ENCODE measurements at regions not wholly inside any gene's neighbourhood (a gene's known extent, or its start where the extent isn't known, plus 50 kb on each side); places are given as distances from the start of the nearest gene placed in this dataset.

DNA sequence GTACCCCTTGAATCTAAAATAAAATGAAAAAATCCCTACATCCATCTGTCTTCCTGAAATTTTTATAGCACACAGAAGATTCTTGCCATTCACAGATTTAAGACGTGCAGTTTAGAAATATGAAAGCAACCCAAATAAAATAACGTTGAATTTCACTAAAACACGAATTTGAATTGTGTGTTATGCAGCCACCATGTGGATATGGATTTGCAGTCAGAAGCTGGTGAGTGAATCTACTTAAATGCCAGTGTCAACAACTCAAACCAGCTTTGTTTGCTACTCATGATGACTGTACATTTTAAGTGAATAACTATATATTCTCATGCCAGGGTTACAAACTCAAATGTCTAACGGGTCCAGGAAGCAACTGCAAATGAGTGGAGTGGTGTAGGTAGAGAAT lies 173.0 kb upstream of the HAND2 start:
- Histone ChIP-seq H3K9me3 (no peaks in the 10 kb centered on the region), H3K4me3 (no peak overlapping the region), H3K27me3 (no peaks in the 10 kb centered on the region), H3K36me3 (no peaks in the 10 kb centered on the region)
- peak; percentile 2 for DNase-seq

DNA sequence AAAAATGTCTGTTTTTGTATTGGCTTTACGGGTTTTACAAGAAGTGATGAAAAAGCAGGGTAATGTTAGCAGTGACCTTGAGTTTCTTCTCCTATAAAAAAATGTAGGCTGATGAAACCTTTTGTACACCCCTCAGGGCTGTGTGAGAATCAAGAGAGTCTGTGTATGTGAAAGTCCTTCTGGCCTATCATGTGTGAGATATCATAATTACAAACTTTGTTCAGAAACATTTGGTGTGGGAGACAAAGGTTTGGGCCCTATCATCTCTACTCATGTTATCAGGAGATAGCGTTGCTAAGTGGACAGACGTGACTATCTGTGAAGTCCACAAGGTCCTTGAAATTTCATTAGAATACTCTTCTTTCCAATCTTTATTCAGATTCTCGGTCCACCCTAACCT lies 170.6 kb upstream of the HAND2 start:
- Histone ChIP-seq H3K36me3 (no peaks in the 10 kb centered on the region), H3K4me3 (no peak overlapping the region), H3K9me3 (no peaks in the 10 kb centered on the region), H3K27me3 (no peaks in the 10 kb centered on the region)
- DNase-seq: no peak

DNA sequence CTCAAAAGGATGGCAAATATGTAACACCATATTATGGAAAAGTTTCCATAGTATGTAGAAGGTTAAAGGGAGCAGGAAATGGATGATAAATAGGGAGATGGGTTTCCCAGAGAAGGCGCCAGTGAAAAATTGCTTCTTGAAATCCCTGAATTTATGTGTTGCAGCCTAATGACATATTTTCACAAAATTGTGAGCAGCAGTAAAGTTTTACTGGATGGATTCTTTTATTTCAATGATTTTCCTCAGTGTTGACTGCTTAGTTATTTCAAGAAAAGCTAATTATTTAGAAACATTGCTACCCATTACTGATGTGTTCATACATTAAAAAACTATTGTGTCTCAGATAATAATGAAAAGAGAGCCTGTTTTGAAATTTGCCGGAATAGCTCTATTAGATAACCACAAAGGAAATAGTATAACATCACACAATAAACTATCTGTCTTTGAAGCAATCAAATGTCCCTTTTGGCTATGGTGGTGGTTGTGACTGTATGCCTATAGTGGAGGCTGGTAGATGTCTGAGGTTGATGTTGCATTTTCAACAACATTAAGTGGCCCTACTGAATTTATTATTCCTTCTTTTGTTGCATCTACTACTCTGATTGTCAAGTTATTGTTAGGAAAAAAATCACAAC lies 169.9 kb upstream of the HAND2 start:
- no peaks in the 10 kb centered on the region for H3K36me3 ChIP-seq
- no peak overlapping the region for H3K4me3 ChIP-seq
- no peak for DNase-seq
- H3K27me3 ChIP-seq: no peaks in the 10 kb centered on the region
- no peaks in the 10 kb centered on the region for H3K9me3 ChIP-seq

DNA sequence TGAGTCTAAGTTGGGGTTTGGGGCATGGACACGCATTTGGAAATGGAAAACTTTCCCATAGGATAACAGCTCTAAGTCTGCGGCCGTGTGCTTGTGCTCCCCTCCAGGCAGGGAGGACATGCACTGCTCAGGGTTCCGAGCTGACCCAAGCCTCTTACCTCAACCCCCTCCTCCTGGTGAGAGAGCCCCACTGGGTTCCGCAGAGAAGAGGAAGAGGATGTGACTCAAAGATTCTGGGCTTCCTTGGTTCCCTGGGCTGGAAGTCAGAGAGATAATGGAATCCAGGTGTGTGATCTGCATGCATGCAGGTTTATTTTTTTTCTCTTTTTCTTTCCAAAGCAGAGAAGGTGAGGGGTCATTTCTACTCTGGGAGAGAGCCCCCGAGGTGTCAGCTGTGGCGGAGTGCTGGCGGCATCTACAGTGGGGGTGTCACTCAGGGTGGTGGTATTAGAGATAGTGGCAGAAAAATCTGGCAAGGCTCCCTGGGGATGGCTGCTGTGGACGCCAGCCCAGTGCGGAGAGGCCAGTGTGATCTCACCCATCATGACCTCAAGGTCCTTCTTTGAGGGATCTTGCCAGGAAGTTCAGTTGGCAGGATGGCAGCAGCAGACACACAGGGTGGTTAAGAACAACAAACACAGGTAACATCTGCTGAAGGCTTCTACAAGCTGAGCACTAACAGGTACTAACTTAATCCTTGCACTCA lies 168.7 kb upstream of the HAND2 start:
- H3K9me3 ChIP-seq: no peaks in the 10 kb centered on the region
- H3K4me3 ChIP-seq: no peak overlapping the region
- peak; percentile 55 for DNase-seq
- H3K36me3 ChIP-seq: no peaks in the 10 kb centered on the region
- no peaks in the 10 kb centered on the region for H3K27me3 ChIP-seq

DNA sequence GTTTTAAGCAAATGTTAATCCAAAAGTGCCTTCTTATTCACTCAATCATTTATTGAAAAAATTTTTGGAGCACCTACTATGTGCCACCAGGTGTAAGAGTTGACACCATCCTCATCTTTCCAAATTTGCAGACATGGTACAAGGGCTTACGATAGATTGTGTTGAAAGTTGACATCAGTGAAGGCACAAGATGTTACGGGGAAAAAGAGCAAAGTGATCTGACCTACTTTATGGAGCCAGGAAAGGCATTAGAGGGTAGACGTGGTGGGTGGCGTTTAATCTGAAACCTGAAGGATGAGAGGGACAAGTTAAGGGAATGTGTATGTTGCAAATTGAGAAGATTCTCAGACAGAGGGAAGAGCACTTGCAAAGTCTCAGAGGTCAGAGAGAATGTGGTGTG lies 167.8 kb upstream of the HAND2 start:
- no peaks in the 10 kb centered on the region for H3K27me3 ChIP-seq
- no peaks in the 10 kb centered on the region for H3K36me3 ChIP-seq
- DNase-seq: no peak

DNA sequence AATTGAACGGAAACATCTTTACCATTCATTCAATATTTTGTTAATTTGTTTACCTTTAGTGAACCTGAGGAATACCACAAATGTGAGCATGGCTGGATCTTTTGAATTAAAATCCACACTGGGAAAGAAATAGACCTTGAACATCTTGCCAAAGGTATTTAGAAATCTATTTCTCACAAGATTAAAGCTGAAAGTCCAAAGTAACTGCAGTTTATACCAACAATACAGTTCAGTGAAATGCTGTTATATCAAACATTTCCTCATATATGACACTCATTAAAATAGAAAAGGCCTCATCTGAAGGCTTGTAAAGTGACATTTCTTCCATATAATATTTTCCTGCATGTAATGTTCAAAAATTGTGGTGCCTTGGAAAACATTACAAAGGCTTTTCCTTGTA lies 166.5 kb upstream of the HAND2 start:
- DNase-seq: no peak
- Histone ChIP-seq H3K36me3 (no peaks in the 10 kb centered on the region), H3K27me3 (no peaks in the 10 kb centered on the region), H3K9me3 (no peaks in the 10 kb centered on the region), H3K4me3 (no peak overlapping the region)

More for the DNA sequence above, 167.8 kb upstream of the HAND2 start:
- H3K4me3 ChIP-seq: no peak overlapping the region
- no peaks in the 10 kb centered on the region for H3K9me3 ChIP-seq

DNA sequence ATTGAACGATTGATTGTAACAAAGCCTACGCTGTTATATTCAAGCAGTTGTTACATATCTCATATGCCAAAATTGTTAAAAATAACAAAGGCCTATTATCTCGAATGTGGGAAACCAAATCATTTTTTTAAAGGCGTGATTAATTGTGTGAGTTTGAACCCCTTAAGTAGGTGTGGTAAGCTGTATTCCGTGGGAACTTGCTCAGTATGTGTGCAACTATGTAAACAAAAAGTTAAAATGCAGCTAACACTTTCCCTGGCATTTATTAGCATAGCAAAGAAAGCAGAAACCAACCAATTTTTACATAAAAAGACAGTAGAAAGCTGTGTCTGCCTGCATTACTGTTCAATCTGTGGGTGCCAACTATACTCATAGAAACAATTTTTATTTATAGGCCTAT lies 166.0 kb upstream of the HAND2 start:
- Histone ChIP-seq H3K36me3 (no peaks in the 10 kb centered on the region), H3K9me3 (no peaks in the 10 kb centered on the region), H3K27me3 (no peaks in the 10 kb centered on the region), H3K4me3 (no peak overlapping the region)
- DNase-seq: no peak

DNA sequence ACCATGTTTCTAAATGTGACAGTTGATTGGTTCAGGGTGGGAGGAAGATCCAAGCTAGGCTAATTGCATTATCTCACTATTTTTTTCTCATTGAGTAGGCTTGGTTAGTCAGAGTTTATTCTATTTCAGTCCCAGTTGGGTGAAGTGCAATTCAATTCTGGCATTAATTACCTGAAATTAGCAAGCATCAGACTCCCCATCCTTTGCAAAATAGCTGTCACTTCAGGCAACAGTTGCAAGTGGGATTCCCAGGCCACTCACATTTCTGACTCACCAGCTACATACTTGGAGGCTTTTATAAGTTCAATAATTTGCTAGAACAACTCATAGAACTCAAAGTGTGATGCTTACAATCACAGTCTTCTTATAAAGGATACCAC lies 155.8 kb upstream of the HAND2 start:
- H3K36me3 ChIP-seq: no peaks in the 10 kb centered on the region
- no peaks in the 10 kb centered on the region for H3K9me3 ChIP-seq
- H3K27me3 ChIP-seq: no peaks in the 10 kb centered on the region
- no peak for DNase-seq
- H3K4me3 ChIP-seq: no peak overlapping the region

DNA sequence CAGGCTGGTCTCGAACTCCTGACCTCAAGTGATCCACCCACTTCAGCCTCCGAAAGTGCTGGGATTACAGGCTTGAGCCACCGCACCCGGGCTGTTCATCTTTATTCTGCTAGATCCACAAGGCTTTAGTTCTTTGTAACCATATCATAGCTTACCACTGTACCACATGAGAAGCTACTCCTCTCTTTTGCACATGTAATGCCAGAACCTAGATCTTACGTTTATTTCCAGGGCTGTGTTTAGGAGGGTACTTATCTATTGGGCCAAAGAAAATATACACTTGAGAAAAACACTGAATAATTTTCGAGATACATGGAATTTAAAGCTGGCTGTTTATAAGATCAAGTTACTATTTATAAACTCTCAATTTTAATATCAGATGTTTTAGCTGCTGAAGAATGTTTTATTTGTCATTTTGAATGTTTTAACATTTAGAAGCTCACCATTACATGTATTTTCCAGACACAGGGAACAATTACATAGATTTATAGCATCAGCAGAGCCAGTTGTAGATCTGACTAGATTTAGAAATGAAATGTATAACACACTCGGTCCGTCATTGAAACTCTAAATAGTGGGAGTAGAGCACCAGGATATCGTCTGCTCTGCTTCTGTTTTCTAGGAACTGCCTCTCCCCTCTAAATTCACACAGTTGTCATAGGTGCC lies 155.3 kb upstream of the HAND2 start:
- H3K9me3 ChIP-seq: no peaks in the 10 kb centered on the region
- no peak overlapping the region for H3K4me3 ChIP-seq
- no peak for DNase-seq
- H3K36me3 ChIP-seq: no peaks in the 10 kb centered on the region
- no peaks in the 10 kb centered on the region for H3K27me3 ChIP-seq

DNA sequence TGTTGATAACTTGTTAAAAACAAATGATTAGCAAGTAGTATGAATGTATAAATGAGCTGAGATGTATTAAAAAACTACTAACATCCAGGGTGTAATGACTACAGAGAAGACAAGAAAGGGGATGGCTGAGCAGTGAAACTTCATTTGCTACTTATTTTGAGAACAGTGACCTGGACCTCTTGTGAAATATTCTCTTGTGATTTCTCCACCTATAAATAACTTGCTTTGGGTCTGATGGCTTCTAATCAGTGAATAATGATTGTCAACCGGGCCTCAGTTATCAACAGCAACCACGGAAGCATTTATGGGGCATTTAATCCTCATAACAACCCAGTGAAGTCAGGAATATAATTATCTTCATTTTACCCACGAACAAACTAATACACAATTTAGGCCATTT lies 154.2 kb upstream of the HAND2 start:
- no peaks in the 10 kb centered on the region for H3K9me3 ChIP-seq
- H3K27me3 ChIP-seq: no peaks in the 10 kb centered on the region
- DNase-seq: no peak
- no peaks in the 10 kb centered on the region for H3K36me3 ChIP-seq
- no peak overlapping the region for H3K4me3 ChIP-seq

DNA sequence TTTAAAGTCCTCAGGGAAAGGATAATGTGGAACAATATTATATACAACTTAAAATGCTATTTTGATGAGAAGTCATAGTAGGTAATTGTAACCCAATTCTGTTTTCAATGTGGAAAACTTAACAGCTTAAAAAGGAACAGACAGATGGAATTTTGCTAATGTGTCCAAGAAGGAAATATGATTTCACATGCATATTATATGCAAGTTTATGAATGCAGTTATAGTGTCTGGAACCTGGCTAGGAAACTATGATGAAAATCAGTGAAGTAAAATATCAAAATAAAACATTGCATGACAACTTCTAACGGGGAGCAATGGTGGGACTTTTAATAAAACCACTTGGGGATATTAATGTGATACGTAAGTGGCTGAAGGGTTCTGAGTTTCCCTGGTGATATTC lies 152.6 kb upstream of the HAND2 start:
- Histone ChIP-seq H3K36me3 (no peaks in the 10 kb centered on the region), H3K9me3 (no peaks in the 10 kb centered on the region), H3K27me3 (no peaks in the 10 kb centered on the region), H3K4me3 (no peak overlapping the region)
- no peak for DNase-seq

DNA sequence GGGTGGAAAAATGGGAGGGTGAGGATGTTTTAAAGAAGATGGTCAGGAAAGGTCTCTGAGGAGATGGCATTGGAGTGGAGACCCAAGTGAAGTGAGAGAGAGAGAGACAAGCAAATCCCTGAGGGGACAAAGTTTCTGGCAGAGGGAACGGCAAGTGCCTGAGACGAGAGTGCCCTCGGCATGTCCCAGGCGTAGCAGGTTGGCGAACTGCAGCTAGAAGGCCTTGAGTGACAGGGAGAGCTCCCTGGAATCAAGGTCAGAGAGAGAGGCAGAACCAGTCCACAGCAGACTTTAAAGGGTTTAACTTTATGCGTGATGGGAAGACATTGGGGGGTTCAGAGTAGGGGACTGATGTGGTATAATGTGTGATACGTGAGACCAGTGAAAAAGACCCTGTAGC lies 150.2 kb upstream of the HAND2 start:
- Histone ChIP-seq H3K27me3 (no peaks in the 10 kb centered on the region), H3K4me3 (no peak overlapping the region), H3K36me3 (no peaks in the 10 kb centered on the region), H3K9me3 (no peaks in the 10 kb centered on the region)
- no peak for DNase-seq

DNA sequence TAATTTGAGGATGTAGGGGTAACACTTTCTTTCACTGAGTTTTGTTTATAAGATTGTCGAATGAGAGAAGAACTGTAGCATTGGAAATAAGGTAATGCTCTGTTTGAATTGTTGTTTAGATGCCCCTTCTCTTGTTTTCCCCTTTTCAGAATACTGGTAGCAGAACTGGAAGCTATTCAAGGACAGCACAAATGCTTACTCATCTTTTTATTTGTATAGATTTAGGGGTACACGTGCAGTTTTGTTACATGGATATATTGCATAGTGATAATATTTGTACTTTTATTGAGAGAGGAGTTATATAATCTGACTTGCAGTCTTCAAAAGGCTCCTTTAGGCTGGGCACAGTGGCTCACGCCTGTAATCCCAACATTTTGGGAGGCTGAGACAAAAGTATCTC lies 145.4 kb upstream of the HAND2 start:
- DNase-seq: no peak
- no peak overlapping the region for H3K4me3 ChIP-seq
- no peaks in the 10 kb centered on the region for H3K27me3 ChIP-seq
- H3K36me3 ChIP-seq: no peaks in the 10 kb centered on the region
- H3K9me3 ChIP-seq: no peaks in the 10 kb centered on the region

DNA sequence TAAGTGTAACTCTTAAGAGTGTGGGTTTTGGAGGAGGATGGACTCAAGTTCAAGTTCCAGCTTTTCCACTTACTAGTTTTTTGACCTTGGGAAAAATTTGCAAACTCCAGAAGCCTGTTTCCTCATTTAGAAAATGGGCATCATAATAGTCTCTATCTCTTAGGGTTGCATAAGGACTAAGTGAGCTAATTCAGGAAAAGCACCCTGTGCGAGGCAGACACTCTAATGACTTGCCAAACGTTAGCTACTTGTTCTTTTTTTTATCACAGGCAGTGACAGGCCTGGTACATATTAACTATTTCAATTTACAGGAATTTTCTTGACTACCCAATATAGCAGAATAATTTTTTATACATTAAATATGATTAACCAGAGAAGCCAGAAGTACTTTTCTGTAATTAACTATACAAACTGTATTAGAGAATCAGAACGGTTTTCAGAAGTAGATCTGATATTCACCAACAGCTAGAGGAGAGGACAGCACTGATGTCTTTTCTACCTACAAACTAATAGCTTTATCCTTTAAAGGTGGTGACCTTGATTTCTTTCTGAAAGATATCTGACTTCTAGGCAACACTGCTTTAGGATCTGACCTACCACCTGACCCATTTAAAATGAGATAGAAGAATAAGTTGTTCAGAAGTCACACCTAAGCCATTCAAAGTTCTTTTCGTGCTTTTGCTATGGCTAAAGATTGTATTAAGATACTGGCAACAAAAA lies 139.6 kb upstream of the HAND2 start:
- Histone ChIP-seq H3K36me3 (no peaks in the 10 kb centered on the region), H3K9me3 (no peaks in the 10 kb centered on the region), H3K27me3 (no peaks in the 10 kb centered on the region), H3K4me3 (no peak overlapping the region)
- no peak for DNase-seq

DNA sequence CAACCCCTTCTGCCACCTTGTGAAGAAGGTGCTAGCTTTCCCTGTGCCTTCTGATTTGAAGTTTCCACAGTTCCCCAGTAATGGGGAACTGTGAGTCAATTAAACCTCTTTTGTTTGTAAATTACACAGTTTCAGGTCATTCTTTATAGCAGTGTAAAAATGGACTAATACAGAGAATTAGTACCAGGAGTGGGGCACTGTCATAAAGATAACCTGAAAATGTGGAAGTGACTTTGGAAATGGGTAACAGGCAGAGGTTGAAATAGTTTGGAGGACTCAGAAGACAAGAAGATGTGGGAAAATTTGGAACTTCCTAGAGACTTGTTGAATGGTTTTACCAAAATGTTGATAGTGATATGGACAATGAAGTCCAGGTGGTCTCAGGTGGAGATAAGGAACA lies 131.0 kb upstream of the HAND2 start:
- no peaks in the 10 kb centered on the region for H3K27me3 ChIP-seq
- no peak overlapping the region for H3K4me3 ChIP-seq
- no peaks in the 10 kb centered on the region for H3K36me3 ChIP-seq
- DNase-seq: no peak
- no peaks in the 10 kb centered on the region for H3K9me3 ChIP-seq

DNA sequence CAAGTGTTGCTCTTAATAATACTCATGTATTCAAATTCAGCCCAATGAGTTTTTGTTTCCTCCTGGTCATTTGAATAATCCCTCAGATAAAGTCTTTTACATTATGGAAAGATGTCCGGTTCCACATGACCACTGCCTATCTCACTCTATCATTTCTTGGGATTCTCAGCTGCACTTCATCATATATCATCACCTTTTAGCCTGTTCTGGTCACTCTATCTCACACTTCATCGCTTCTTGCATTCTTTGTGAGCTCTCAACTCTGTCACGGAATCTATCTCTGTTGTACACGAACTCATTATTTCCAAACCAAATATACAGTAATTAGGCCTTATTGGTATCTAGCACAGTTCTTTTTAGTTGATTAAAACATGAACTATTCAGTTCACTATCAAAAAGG lies 126.9 kb upstream of the HAND2 start:
- no peaks in the 10 kb centered on the region for H3K27me3 ChIP-seq
- H3K36me3 ChIP-seq: no peaks in the 10 kb centered on the region
- H3K4me3 ChIP-seq: no peak overlapping the region
- no peak for DNase-seq
- H3K9me3 ChIP-seq: no peaks in the 10 kb centered on the region

DNA sequence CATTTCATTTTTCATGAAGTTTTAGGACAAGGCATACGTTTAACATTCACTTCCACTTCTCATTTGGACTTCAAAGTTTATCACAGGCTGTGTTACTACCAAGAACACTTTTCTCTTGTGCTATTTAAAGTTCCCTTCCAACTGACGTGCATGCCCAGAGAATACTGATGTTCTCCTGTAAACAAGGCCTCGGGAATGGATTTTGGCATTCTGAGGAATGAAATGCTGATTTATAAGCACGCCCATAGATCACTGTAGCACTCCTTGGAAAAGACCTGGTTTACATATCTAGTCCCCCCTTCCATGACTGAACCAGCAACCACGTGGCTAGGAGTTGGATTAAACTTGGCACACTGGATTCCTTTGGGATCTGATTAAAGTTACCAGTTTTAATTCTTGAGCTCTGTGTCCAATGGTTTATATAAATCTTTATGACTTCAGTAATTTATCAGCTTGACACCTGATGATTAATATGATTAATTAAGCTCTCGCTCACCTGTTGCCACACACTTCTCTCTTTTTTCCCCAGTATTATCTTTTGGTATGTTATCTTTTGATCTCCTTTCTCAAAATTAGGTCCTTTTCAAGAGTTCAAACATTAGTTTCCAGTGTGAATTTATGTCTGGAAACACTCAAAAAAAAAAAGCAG lies 122.4 kb upstream of the HAND2 start:
- no peaks in the 10 kb centered on the region for H3K27me3 ChIP-seq
- H3K9me3 ChIP-seq: no peaks in the 10 kb centered on the region
- H3K36me3 ChIP-seq: no peaks in the 10 kb centered on the region
- DNase-seq: no peak
- no peak overlapping the region for H3K4me3 ChIP-seq

Measured in MG63 (cell line).